ENCODE measurements at regions not wholly inside any gene's neighbourhood (a gene's known extent, or its start where the extent isn't known, plus 50 kb on each side); places are given as distances from the start of the nearest gene placed in this dataset.

- CTCF ChIA-PET: interaction anchor here (1.6 kb wide), 1 partner anchor 10 kb away, joined by 3 read pairs; no protein-coding TSS in a partner anchor
- no peaks in the 10 kb centered on the region for H3K27me3 Mint-ChIP-seq (ENCODE audit: insufficient read depth, unreplicated experiment)
- no TSS peak for BruUV-seq (replicated peaks)
- no peaks in the 10 kb centered on the region for H3K9me3 Mint-ChIP-seq (ENCODE audit: unreplicated experiment)
- H3K4me1 Mint-ChIP-seq (ENCODE audit: insufficient read depth, unreplicated experiment): peaks cover 6% of the 10 kb centered on the region
- H3K36me3 Mint-ChIP-seq (ENCODE audit: insufficient read depth, unreplicated experiment): no peaks in the 10 kb centered on the region
- H3K4me3 Mint-ChIP-seq (ENCODE audit: unreplicated experiment): no peak overlapping the region
- no peak for TF ChIP-seq CTCF (IDR thresholded peaks at IDR 0.05; ENCODE audit: unreplicated experiment)
- POLR2A ChIA-PET: no interaction called here
- H3K27ac Mint-ChIP-seq (ENCODE audit: low read depth, unreplicated experiment): no peak overlapping the region
- DNase-seq (ENCODE audit: unreplicated experiment): no peak
- intact Hi-C loops (cut with micrococcal nuclease): no loop called here
Measured at GRCh38 chr4:117549524-117549923, 464.1 kb upstream of the TRAM1L1 start.

DNA sequence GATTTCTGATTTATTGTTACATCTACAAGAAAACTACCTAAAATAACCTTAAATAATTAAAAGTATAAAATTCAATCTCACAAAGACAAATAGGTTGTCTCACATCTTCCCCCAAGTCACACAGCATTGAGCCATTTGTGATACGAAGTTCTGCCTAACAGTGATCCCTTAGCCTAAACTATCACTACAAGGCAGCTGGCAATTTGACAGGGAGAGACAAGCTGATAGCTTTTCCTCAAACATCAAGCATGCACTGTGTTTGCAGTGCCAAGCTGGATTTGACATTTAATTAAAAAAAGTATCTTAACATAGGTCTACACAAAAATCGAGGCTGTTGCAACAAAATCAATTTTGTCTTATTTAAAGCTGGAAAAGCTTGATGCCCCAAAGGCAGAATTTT, 464.7 kb upstream of the TRAM1L1 start:
- no peak overlapping the region for H3K4me3 Mint-ChIP-seq (ENCODE audit: unreplicated experiment)
- BruUV-seq (replicated peaks): no TSS peak
- POLR2A ChIA-PET: no interaction called here
- no peaks in the 10 kb centered on the region for H3K36me3 Mint-ChIP-seq (ENCODE audit: insufficient read depth, unreplicated experiment)
- no peak for DNase-seq (ENCODE audit: unreplicated experiment)
- CTCF ChIA-PET: interaction anchor here (1.6 kb wide), 1 partner anchor 9 kb away, joined by 3 read pairs; no protein-coding TSS in a partner anchor
- no peaks in the 10 kb centered on the region for H3K9me3 Mint-ChIP-seq (ENCODE audit: unreplicated experiment)
- no peak for TF ChIP-seq CTCF (IDR thresholded peaks at IDR 0.05; ENCODE audit: unreplicated experiment)
- H3K4me1 Mint-ChIP-seq (ENCODE audit: insufficient read depth, unreplicated experiment): peaks cover 6% of the 10 kb centered on the region
- intact Hi-C loops (cut with micrococcal nuclease): no loop called here
- no peaks in the 10 kb centered on the region for H3K27me3 Mint-ChIP-seq (ENCODE audit: insufficient read depth, unreplicated experiment)
- H3K27ac Mint-ChIP-seq (ENCODE audit: low read depth, unreplicated experiment): no peak overlapping the region

DNA sequence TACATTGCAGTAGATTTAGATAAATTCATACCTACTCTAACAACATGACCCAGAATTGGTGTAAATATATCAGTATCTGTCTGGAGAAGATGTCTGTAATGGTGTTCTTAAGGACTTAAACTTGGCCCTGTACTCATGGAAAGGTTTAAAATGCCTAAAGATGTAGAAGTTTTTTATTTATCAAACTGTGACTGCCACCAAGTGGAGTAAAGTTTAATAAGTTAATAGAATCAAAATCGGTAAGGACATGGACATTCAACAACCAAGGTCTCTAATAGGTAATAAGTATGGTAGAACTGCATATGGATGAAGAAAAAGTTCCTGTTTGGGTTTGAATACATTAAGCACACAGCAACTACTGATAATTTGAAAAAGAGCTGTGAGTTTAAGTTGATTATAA, 474.0 kb upstream of the NDST3 start:
- ChIA-PET POLR2A (no interaction called here), CTCF (interaction anchor here (0.8 to 3.9 kb wide), 9 partner anchors 349 to 1201 kb away, joined by 3 to 54 read pairs (median 5); partner anchors contain the start of gene NDST3)
- no peak overlapping the region for H3K4me3 Mint-ChIP-seq (ENCODE audit: unreplicated experiment)
- H3K27me3 Mint-ChIP-seq (ENCODE audit: insufficient read depth, unreplicated experiment): no peaks in the 10 kb centered on the region
- no peaks in the 10 kb centered on the region for H3K4me1 Mint-ChIP-seq (ENCODE audit: insufficient read depth, unreplicated experiment)
- BruUV-seq (replicated peaks): no TSS peak
- H3K36me3 Mint-ChIP-seq (ENCODE audit: insufficient read depth, unreplicated experiment): no peaks in the 10 kb centered on the region
- H3K9me3 Mint-ChIP-seq (ENCODE audit: unreplicated experiment): no peaks in the 10 kb centered on the region
- peak; percentile 18 for TF ChIP-seq CTCF (IDR thresholded peaks at IDR 0.05; ENCODE audit: unreplicated experiment)
- intact Hi-C loops (cut with micrococcal nuclease): loop anchor here (1.0 to 2.0 kb wide), 4 partner anchors 426 to 1380 kb away; partner anchors contain the start of gene NDST3
- DNase-seq (ENCODE audit: unreplicated experiment): peak; percentile 45
- H3K27ac Mint-ChIP-seq (ENCODE audit: low read depth, unreplicated experiment): no peak overlapping the region

DNA sequence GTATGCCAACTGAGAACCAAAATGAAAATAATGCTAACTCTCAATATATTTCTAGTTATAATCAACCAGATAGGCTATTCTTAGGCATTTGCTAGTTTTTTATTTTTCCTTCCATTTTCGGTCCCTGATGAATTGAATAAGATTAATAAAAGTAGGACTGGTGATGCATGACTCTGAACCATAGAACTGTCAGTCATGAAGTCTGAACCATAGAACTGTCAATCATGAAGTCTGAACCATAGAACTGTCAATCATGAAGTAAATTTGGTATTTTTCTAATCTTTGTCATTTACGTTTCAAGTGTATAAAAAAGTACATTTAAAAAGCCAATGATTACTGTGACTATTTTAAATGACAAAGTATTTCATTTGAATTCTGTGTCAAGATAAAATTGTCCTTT, 460.2 kb upstream of the NDST3 start:
- H3K4me1 Mint-ChIP-seq (ENCODE audit: insufficient read depth, unreplicated experiment): no peaks in the 10 kb centered on the region
- TF ChIP-seq CTCF (IDR thresholded peaks at IDR 0.05; ENCODE audit: unreplicated experiment): no peak
- no peak for DNase-seq (ENCODE audit: unreplicated experiment)
- ChIA-PET POLR2A (no interaction called here), CTCF (no interaction called here)
- no peaks in the 10 kb centered on the region for H3K9me3 Mint-ChIP-seq (ENCODE audit: unreplicated experiment)
- no peaks in the 10 kb centered on the region for H3K27me3 Mint-ChIP-seq (ENCODE audit: insufficient read depth, unreplicated experiment)
- no peak overlapping the region for H3K4me3 Mint-ChIP-seq (ENCODE audit: unreplicated experiment)
- intact Hi-C loops (cut with micrococcal nuclease): no loop called here
- H3K27ac Mint-ChIP-seq (ENCODE audit: low read depth, unreplicated experiment): no peak overlapping the region
- H3K36me3 Mint-ChIP-seq (ENCODE audit: insufficient read depth, unreplicated experiment): peaks cover 6% of the 10 kb centered on the region
- BruUV-seq (replicated peaks): no TSS peak

Measured in MCF 10A (cell line).